ENCODE measurements at regions not wholly inside any gene's neighbourhood (a gene's known extent, or its start where the extent isn't known, plus 50 kb on each side); places are given as distances from the start of the nearest gene placed in this dataset.

GRCh38 chr18:76699923-76700322 is 122.4 kb upstream of the ZNF236 start:
- TF ChIP-seq CTCF (IDR thresholded peaks at IDR 0.05; ENCODE audit: insufficient read depth, low read length, poor library complexity, severe bottlenecking), result no peak
- Histone ChIP-seq H3K27me3 (replicated peaks; ENCODE audit: control insufficient read depth, insufficient read depth, low read length) (no peaks in the 10 kb centered on the region), H3K36me3 (ENCODE audit: control insufficient read depth, insufficient read depth, low read length) (no peaks in the 10 kb centered on the region), H3K4me3 (replicated peaks; ENCODE audit: low read depth, low read length) (no peak overlapping the region)
- DNase-seq (ENCODE audit: extremely low read depth, insufficient read length), result no peak

- Histone ChIP-seq H3K4me3 (replicated peaks; ENCODE audit: low read depth, low read length) (no peak overlapping the region), H3K36me3 (ENCODE audit: control insufficient read depth, insufficient read depth, low read length) (no peaks in the 10 kb centered on the region), H3K27me3 (replicated peaks; ENCODE audit: control insufficient read depth, insufficient read depth, low read length) (no peaks in the 10 kb centered on the region)
- TF ChIP-seq CTCF (IDR thresholded peaks at IDR 0.05; ENCODE audit: insufficient read depth, low read length, poor library complexity, severe bottlenecking), result no peak
- DNase-seq (ENCODE audit: extremely low read depth, insufficient read length), result no peak
Measured at GRCh38 chr18:76697441-76697901, 124.9 kb upstream of the ZNF236 start.

- Histone ChIP-seq H3K36me3 (ENCODE audit: control insufficient read depth, insufficient read depth, low read length) (no peaks in the 10 kb centered on the region), H3K27me3 (replicated peaks; ENCODE audit: control insufficient read depth, insufficient read depth, low read length) (no peaks in the 10 kb centered on the region), H3K4me3 (replicated peaks; ENCODE audit: low read depth, low read length) (no peak overlapping the region)
- no peak for DNase-seq (ENCODE audit: extremely low read depth, insufficient read length)
- no peak for TF ChIP-seq CTCF (IDR thresholded peaks at IDR 0.05; ENCODE audit: insufficient read depth, low read length, poor library complexity, severe bottlenecking)
Measured at GRCh38 chr18:76691800-76692199, 130.6 kb upstream of the ZNF236 start.

GRCh38 chr18:76689646-76690264 is 132.6 kb upstream of the ZNF236 start:
- no peak for TF ChIP-seq CTCF (IDR thresholded peaks at IDR 0.05; ENCODE audit: insufficient read depth, low read length, poor library complexity, severe bottlenecking)
- no peak overlapping the region for H3K4me3 ChIP-seq (replicated peaks; ENCODE audit: low read depth, low read length)
- H3K36me3 ChIP-seq (ENCODE audit: control insufficient read depth, insufficient read depth, low read length), result no peaks in the 10 kb centered on the region
- no peaks in the 10 kb centered on the region; the same call in 1 of the 2 replicates for H3K27me3 ChIP-seq (replicated peaks; ENCODE audit: control insufficient read depth, insufficient read depth, low read length)
- DNase-seq (ENCODE audit: extremely low read depth, insufficient read length), result no peak

GRCh38 chr18:76688724-76689472 is 133.5 kb upstream of the ZNF236 start:
- H3K27me3 ChIP-seq (replicated peaks; ENCODE audit: control insufficient read depth, insufficient read depth, low read length), result no peaks in the 10 kb centered on the region; the same call in 1 of the 2 replicates
- TF ChIP-seq CTCF (IDR thresholded peaks at IDR 0.05; ENCODE audit: insufficient read depth, low read length, poor library complexity, severe bottlenecking), result no peak

More at GRCh38 chr18:76688724-76689472, 133.5 kb upstream of the ZNF236 start:
- Histone ChIP-seq H3K36me3 (ENCODE audit: control insufficient read depth, insufficient read depth, low read length) (no peaks in the 10 kb centered on the region), H3K4me3 (replicated peaks; ENCODE audit: low read depth, low read length) (no peak overlapping the region)
- DNase-seq (ENCODE audit: extremely low read depth, insufficient read length), result no peak
